Skin of body (tissue), 1 donor: ENCODE measurements at regions not wholly inside any gene's neighbourhood (a gene's known extent, or its start where the extent isn't known, plus 50 kb on each side); places are given as distances from the start of the nearest gene placed in this dataset.
"Not testable (repeated sequence)": the region's sequence is repeated elsewhere in the genome, so short reads cannot be mapped to it uniquely, and the experiment has no call there.

Source experiments
- DNase-seq: peaks from one replicate; lab custom pipeline; 2025; lab: John Stamatoyannopoulos, UW

GRCh38 chr1:104459886-104460285 is 710.2 kb downstream of the AMY1C start:
- no peak for DNase-seq

GRCh38 chr1:104460880-104461279 is 711.2 kb downstream of the AMY1C start:
- no peak for DNase-seq

- DNase-seq: no peak
These were observed 713.5 kb downstream of the AMY1C start for GRCh38 chr1:104463126-104463697.

- DNase-seq: no peak
These were observed 716.4 kb downstream of the AMY1C start for GRCh38 chr1:104466068-104466467.

GRCh38 chr1:104467590-104467989 is 717.9 kb downstream of the AMY1C start:
- DNase-seq: no peak

GRCh38 chr1:104468282-104468681 is 718.6 kb downstream of the AMY1C start:
- no peak for DNase-seq

GRCh38 chr1:104476126-104476525 is 726.4 kb downstream of the AMY1C start:
- DNase-seq: no peak

- no peak for DNase-seq
These were observed 738.8 kb downstream of the AMY1C start for GRCh38 chr1:104488296-104489015.

- DNase-seq: no peak
These were observed 776.6 kb downstream of the AMY1C start for GRCh38 chr1:104526158-104526795.

GRCh38 chr1:104531990-104532389 is 782.3 kb downstream of the AMY1C start:
- DNase-seq: no peak

GRCh38 chr1:104574620-104575019 is 824.9 kb downstream of the AMY1C start:
- DNase-seq: no peak

- DNase-seq: no peak
These were observed 843.2 kb downstream of the AMY1C start for GRCh38 chr1:104592926-104593325.

- no peak for DNase-seq
These were observed 843.9 kb downstream of the AMY1C start for GRCh38 chr1:104593413-104594187.

GRCh38 chr1:104617474-104617873 is 867.8 kb downstream of the AMY1C start:
- DNase-seq: no peak

GRCh38 chr1:104621221-104621620 is 871.5 kb downstream of the AMY1C start:
- no peak for DNase-seq

- no peak for DNase-seq
These were observed 874.8 kb downstream of the AMY1C start for GRCh38 chr1:104624538-104624937.

- DNase-seq: no peak
These were observed 879.9 kb downstream of the AMY1C start for GRCh38 chr1:104629589-104629988.

GRCh38 chr1:104630567-104631149 is 881.0 kb downstream of the AMY1C start:
- DNase-seq: no peak

- no peak for DNase-seq
These were observed 886.9 kb downstream of the AMY1C start for GRCh38 chr1:104636581-104636980.

GRCh38 chr1:104646233-104646632 is 896.5 kb downstream of the AMY1C start:
- DNase-seq: no peak

- DNase-seq: no peak
These were observed 898.6 kb downstream of the AMY1C start for GRCh38 chr1:104648269-104648691.

GRCh38 chr1:104664374-104664773 is 914.7 kb downstream of the AMY1C start:
- not testable (repeated sequence) for DNase-seq
